ENCODE measurements at regions not wholly inside any gene's neighbourhood (a gene's known extent, or its start where the extent isn't known, plus 50 kb on each side); places are given as distances from the start of the nearest gene placed in this dataset.
"Not testable (repeated sequence)": the region's sequence is repeated elsewhere in the genome, so short reads cannot be mapped to it uniquely, and the experiment has no call there.

DNA sequence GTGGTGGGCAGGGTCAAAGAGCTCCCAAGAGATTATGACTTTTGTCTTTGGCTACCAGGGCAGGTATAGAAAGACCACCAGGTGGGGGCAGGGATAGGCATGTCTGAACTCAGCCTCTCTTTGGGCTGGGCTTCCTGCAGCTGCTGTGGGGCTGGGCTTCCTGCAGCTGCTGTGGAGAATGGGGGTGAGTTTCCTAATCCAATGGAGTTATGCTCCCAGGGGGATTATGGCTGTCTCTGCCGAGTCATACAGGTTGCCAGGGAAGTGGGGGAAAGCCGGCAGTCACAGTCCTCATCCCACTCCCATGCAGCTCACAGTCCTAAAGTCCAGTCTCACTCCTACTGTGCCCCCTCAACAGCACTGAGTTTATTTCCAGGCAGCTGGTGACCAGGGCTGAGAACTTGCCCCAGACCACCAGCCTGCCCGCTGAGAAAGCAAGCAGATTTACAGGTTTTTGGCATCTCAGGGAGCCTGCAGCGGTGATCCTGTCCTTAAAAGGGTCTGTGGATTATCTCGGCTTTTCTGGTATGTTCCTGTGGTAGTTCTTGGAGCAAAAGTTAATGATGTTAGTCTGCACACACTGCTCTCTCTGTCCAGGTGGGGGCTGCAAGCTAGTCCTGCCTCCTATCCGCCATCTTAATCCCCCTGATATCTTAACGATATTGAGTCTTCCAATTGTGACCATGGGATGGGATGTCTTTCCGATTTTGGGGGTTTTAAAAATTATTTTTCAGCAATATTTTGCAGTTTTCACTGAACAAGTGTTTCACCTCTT is 133.4 kb downstream of the RTL9 start:
- no peak for DNase-seq
- intact Hi-C loops (cut with DNase I): no loop called here

DNA sequence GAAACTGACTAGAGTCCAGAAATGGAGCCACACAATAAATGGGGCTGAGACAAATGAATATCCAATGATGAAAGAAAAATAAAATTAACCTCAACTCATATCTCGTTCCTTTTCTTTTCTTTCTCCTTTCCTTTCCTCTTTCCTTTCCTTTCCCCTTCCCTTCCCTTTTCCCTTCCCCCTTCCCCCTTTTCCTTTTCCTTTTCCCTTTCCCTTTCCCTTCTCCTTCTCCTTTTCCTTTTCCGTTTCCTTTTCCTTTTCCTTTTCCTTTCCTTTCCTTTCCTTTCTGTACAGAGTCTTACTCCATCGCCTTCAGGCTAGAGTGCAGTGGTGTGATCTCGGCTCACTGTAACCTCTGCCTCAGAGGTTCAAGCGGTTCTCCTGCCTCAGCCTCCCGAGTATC is 146.3 kb downstream of the RTL9 start:
- intact Hi-C loops (cut with DNase I): no loop called here
- DNase-seq: no peak

DNA sequence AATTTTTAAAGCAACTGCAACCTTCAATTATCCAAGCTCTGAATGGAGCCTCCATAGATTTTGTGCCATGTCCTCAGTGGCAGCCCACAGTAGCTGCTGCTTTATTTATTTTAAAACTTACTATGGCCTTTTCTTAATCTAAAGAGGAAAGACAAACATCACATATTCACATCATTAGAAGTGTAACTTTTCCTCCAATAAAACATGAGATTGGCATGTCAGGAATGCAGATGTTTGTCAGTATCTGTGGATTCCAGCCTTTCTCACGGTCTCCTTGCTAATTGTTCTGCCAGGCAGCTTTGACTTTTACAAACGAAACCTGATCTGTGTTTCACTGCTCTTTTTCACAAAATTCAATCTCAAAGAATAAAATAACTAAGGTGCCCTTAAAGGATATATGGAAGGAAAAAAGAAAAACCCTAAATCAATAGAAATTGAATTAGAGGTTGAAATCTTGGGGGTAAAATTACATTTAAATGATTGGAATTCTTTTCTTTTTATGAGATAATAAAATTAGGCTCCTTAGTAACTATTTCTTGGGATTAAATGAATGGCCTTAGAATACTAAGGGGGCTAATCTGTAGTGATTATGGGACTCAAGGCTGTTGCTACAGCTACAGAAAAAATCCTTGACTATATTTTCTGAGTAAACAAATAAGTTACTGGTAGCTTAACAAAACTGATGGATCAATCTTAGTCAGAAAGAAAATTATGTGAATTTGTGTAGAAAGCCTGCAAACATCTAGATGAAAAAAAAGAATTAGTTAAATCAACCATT is 151.3 kb downstream of the RTL9 start:
- intact Hi-C loops (cut with DNase I): no loop called here

DNA sequence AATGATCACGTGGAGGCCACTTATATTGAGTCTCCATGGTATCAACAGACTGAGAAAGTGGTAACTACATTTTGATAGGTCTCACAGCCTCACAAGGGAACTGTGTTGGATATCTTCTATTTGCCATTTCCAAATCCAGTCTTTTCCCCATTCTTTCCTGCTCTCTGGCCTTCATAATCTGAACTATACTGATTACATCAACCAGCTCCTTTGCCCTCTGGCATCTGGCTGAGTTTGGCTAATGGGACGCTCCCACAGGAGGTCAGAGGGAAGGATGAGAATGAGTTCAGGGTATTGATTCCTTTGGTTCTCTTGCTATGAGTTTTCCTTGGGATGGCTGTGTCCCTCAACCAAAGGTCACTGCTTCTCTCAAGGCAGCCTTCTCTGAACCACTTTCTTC is 152.6 kb downstream of the RTL9 start:
- intact Hi-C loops (cut with DNase I): no loop called here
- DNase-seq: no peak

More for the DNA sequence above, 151.3 kb downstream of the RTL9 start:
- DNase-seq: no peak

DNA sequence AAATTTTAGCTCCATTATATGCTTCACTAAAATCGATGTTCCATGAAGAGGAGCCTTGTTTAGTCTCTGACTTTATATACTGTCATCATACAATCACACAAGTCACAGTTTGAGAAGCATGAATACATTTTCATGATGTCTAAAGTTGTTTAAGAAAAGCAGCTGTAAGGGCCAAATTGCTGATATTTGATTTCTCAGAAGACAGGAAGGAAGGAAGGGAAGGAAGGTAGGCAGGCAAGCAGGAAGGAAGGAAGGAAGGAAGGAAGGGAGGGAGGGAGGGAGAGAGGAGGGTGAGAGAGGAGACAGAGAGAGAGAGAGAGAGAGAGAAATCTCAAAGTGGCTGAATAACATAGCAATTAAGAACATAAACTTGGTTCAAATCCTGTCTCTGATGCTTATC is 153.7 kb downstream of the RTL9 start:
- intact Hi-C loops (cut with DNase I): no loop called here
- no peak for DNase-seq

DNA sequence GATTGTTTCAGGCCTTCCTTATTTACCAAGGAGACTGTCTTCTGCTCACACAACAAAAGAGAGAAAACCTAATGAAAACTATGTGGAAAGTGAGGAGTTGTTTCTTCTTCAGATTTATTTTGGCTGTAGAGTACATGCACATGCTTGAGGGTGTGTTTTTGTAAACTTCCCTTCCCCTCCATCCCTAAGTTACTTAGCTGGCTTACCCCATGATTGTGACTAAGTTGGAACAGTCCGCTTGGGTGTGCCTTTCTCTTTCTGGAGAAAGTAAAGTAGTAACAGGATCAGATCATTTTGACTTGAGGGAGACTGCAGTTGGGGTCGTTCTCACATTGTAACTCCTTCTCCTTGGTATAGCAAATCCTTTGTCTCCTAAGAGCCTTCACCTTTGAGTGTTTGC is 155.9 kb downstream of the RTL9 start:
- no peak for DNase-seq
- intact Hi-C loops (cut with DNase I): no loop called here

DNA sequence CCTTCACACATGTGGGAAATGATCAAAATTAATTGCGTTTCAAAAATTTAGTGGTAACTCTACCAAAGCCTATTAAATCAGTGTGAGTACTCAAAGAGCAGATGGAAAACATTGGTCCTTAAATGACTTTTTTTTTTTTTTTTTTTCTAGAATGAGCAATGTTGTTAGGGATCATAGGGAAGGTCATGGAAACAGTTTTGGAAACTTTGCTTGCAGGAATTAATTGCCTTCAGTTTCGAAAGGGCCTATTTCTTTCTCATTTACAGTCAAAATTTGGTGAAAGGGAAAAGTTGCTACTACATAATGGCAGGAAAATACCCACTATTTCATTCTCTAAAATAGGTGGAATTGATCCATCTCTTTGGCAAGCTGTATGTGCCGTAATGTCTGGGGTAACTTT is 160.9 kb downstream of the RTL9 start:
- intact Hi-C loops (cut with DNase I): no loop called here
- DNase-seq: no peak

DNA sequence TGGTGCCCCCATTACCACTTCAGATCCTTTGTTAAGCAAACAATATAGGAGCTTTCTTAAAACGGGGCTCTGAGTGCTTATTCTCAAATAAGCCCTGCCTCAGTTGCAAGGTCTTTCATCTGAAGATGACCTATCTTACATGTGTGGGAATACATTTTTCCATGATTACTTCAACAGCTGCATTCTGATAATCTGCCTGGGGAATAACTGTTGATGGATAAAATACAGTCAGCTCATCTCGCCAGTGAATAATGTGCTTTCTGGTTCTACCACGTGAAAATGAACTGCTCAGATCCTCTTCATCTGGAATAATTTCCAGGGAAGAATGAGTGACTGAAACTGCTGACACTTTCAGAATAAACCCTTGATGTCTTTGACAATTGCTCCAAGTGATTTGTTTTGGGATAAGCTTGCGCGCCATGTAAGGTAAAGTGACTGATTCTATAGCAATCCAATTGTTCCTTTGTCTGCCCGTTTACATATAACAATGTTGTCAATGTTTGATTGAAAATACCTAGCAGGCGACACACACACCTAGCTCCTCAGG is 161.3 kb downstream of the RTL9 start:
- intact Hi-C loops (cut with DNase I): no loop called here
- DNase-seq: no peak

DNA sequence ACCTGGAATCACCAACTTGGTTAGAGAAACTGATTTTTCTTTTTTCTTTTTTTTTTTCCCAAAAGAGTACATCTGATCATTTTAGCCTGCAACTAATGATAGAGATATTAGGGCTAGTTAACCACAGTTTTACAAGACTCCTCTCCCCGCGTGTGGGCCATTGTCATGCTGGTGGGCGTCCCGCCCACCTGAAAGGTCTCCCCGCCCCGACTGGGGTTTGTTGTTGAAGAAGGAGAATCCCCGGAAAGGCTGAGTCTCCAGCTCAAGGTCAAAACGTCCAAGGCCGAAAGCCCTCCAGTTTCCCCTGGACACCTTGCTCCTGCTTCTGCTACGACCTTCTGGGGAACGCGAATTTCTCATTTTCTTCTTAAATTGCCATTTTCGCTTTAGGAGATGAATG is 162.0 kb downstream of the RTL9 start:
- intact Hi-C loops (cut with DNase I): not testable (repeated sequence)

DNA sequence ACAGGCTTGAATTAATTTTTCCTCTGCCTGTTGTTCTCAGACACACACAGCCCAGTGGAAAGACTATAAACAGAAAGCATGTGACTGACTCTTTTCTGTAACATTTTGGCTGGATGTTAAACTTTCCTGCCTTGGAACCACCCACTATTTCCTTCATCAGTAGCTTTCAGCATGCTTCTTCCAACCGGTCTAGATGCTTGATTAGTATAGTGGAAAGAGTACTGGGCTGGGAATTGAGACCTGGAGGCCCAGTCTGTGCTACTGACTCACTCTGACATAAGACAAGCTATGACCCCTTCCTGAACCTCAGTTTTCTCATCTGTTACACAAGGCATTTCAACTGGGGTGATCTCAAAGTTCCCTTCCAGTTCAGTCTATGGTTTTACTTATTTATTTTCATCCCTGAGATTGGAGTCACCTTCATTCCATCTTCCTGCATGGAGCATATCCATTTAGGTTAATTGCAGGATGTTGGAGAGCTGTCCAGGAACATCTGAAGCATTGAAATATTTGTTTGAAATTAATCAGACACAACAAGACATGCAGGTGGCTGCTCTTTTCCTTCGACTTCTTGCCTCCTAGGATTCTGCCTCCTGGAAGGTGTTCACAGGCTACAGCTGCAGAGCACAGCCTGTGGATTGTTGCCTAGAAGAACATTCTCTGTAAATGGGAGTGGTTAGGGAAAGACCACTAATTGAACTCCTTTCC is 173.4 kb downstream of the RTL9 start:
- intact Hi-C loops (cut with DNase I): no loop called here
- DNase-seq: no peak

More for the DNA sequence above, 162.0 kb downstream of the RTL9 start:
- DNase-seq: not testable (repeated sequence)

DNA sequence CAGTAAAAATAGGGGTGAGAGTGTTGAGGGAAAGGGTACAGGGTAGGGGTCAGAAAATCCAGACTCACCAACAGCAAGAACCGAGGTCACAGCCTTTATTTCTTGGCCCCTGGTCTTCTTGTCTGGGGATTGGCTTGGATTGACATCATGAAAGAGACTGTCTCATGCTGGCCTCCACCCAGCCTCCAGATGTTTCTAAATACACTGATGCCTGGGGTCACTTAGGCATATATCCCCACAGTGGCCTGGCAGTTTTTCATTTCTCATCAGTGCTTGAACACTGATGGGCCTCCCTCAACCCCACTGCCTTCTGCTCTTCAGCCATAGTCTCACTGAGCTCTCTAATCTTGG is 173.9 kb downstream of the RTL9 start:
- intact Hi-C loops (cut with DNase I): no loop called here
- DNase-seq: no peak

DNA sequence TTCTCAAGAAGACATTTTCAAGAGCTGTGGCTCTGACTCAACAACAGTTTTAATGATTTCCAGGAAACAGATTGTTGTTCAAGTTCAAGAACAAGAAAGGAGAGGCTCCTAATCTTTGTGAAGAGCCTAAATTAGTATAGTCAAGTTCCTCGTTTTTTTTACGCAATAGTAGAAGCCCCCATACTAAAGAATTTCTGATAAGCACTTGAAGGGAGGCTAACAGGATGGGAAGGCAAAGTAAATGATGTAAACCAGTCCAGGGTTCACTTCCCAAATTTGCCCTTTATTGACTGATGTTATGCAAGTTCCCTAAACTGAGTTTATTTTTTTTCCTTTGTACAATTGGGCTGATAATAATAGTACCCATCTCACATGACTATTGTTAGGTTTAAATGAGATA is 178.2 kb downstream of the RTL9 start:
- no peak for DNase-seq
- intact Hi-C loops (cut with DNase I): no loop called here

DNA sequence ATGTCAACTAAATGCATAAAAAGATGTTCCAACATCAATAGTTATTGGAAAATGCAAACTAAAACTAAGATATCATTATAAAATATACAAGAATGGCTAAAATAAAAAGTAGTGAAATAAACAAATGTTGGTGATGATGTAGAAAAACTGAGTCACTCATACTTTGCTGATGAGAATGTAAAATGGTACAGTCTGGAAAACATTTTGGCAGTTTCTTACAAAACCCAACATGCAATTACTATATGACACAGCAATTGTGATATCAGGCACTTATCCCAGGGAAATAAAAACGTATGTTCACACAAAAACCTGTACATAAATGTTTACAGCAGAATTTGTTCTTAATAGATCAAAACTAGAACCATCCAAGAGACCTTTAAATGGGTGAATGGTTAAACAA is 182.6 kb downstream of the RTL9 start:
- intact Hi-C loops (cut with DNase I): no loop called here
- DNase-seq: no peak

DNA sequence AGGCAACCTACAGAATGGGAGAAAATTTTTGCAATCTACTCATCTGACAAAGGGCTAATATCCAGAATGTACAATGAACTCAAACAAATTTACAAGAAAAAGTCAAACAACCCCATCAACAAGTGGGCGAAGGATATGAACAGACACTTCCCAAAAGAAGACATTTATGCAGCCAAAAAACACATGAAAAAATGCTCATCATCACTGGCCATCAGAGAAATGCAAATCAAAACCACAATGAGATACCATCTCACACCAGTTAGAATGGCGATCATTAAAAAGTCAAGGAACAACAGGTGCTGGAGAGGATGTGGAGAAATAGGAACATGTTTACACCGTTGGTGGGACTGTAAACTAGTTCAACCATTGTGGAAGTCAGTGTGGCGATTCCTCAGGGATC is 192.2 kb downstream of the RTL9 start:
- DNase-seq; intact Hi-C loops (cut with DNase I): not testable (repeated sequence)

DNA sequence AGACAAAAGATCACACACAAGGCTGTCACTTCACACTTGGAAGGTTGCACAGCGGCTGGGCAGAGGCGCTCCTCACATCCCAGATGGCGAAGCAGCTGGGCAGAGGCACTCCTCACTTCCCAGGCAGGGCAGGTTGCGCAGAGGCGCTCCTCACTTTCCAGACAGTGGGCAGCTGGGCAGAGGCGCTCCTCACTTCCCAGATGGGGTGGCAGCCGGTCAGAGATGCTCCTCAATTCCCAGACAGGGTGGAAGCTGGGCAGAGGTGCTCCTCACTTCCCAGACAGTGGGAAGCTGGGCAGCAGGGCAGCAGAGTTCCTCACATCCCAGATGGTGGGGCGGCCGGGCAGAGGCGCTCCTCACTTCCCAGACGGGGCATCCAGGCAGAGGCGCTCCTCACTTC is 199.2 kb downstream of the RTL9 start:
- DNase-seq: no peak
- intact Hi-C loops (cut with DNase I): no loop called here

DNA sequence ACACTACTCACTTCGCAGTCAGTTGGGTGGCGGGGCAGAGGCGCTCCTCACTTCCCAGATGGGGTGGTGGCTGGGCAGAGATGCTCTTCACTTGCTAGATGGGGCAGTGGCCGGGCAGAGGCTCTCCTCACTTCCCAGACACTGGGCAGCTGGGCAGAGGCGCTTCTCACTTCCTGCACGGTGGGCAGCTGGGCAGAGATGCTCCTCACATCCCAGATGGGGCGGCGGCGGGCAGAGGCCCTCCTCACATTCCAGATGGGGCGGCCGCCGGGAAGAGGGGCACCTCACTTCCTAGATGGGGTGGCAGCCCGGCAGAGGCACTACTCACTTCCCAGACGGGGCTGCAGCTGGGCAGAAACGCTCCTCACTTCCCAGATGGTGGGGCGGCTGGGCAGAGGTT is 199.8 kb downstream of the RTL9 start:
- no peak for DNase-seq
- intact Hi-C loops (cut with DNase I): no loop called here

DNA sequence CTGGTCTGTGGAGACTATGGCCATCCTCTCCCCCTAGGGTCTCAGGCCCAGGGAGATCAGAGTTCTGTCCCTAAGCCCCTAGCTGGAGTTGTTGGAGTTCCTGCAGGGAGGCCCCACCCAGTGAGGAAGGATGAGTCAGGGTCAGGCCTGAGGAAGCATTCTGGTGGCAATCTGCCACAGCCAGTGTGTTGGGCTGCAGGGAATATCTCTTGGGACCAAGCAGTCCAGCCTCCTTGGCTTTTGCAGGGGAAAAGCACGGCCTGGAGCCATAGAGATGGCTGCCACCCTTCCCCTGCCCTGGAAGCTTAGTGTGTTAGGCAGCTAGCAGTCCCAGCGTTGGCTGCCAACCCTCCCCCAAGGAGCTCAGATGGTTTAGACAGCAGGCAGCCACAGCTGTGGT is 202.4 kb downstream of the RTL9 start:
- intact Hi-C loops (cut with DNase I): no loop called here
- no peak for DNase-seq

DNA sequence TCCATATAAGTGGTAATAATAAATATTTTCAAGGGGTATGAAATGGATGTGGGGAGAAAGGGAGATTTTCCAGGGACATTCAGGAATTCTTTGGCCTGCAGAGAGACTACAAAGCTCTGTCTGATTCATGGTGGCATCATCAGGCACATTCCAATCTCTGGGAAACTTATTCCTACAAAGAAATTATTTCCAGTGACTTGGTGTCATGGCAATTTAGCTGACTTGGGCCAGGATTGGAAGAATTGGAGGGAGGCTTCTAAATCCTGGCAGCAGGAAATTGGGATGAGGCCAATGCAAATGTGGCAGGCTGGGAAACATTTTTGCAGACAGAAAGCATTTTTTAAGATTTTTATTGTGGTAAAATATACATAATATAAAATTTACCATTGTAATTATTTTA is 204.6 kb downstream of the RTL9 start:
- intact Hi-C loops (cut with DNase I): no loop called here
- peak in 10 of 42 donors; percentile 2 to 38 (median 12) for DNase-seq

DNA sequence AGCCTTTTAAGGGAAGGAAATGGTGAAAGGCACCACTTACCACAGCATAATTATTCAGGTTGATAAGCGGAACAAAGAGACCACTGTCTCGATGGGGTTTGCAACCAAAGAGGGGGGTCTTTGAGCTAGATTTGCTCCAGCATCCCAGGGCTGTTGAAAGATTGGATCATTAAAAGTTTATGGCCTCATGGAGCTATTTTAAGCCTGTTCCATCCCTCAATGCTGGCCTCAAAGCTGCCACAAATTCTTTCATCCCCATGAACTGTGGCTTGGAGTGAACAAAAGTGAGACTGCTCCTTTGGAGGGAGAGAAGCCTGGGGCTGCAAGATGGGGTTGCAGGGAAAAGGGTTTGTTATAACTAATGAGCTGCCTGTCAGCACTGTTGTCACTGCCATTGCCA is 209.8 kb downstream of the RTL9 start:
- DNase-seq: peak in 1 of 42 donors; percentile 0
- intact Hi-C loops (cut with DNase I): no loop called here

DNA sequence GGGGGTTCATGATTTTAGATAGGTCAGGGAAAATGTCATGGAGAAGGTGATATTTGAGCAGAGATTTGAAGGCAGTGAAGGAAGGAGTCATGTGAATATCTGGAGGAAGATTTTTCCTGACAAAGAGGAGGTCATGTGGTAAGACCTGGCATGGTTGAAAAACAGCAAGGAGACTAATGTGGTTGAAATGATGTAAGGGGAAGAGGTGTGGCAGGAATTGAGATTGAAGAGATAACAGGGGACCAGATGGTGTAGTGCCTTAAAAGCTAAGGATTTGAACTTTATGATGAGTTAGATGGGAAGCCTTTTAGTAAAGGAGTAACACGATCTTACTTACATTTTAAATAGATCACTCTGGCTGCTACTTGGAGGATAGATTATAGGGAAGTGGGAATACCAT is 210.9 kb downstream of the RTL9 start:
- no peak for DNase-seq
- intact Hi-C loops (cut with DNase I): no loop called here

All from head of caudate nucleus (tissue), 42 donors.